ENCODE measurements at regions not wholly inside any gene's neighbourhood (a gene's known extent, or its start where the extent isn't known, plus 50 kb on each side); places are given as distances from the start of the nearest gene placed in this dataset.

GRCh38 chr12:71306808-71307207 is 132.8 kb upstream of the LGR5 start:
- H3K4me1 ChIP-seq (ENCODE audit: control insufficient read depth, extremely low read depth, insufficient read depth, low read length) = no peaks in the 10 kb centered on the region
- no peak overlapping the region for H3K9ac ChIP-seq (ENCODE audit: insufficient read depth, low read length)
- no peaks in the 10 kb centered on the region for H3K36me3 ChIP-seq (ENCODE audit: control insufficient read depth, insufficient read depth, low read length)
- H4K20me1 ChIP-seq (ENCODE audit: control insufficient read depth, extremely low read depth, insufficient read depth, low read length) = no peaks in the 10 kb centered on the region
- no peak for DNase-seq (ENCODE audit: low read depth in 2 of 2)
- no peaks in the 10 kb centered on the region for H3K27me3 ChIP-seq (ENCODE audit: control insufficient read depth, insufficient read depth, low read length)
- H2AFZ ChIP-seq (ENCODE audit: low read length) = no peak overlapping the region
- H3K27ac ChIP-seq (ENCODE audit: insufficient read depth, low read length) = no peak overlapping the region
- H3K4me2 ChIP-seq (ENCODE audit: extremely low read depth, insufficient read depth, low read length) = no peak overlapping the region
- H3K9me3 ChIP-seq (ENCODE audit: control insufficient read depth, insufficient read depth, low read depth, low read length) = no peaks in the 10 kb centered on the region
- no peaks in the 10 kb centered on the region for H3K79me2 ChIP-seq (ENCODE audit: control insufficient read depth, insufficient read depth, low read length)
- no peak overlapping the region for H3K4me3 ChIP-seq (replicated peaks in 1 of 4; ENCODE audit: control extremely low read depth in 1 of 4, insufficient read depth in 1 of 4, low read depth in 3 of 4, low read length in 4 of 4)
- TF ChIP-seq CTCF (conservative IDR thresholded peaks at IDR 0.05 in 1 of 2, IDR thresholded peaks at IDR 0.05 in 1 of 2; ENCODE audit: low read depth in 1 of 2, low read length in 2 of 2) (no peak), EZH2 (IDR thresholded peaks at IDR 0.05; ENCODE audit: low read length, missing control alignments) (no peak)

- no peak overlapping the region for H3K4me2 ChIP-seq (ENCODE audit: extremely low read depth, insufficient read depth, low read length)
- H4K20me1 ChIP-seq (ENCODE audit: control insufficient read depth, extremely low read depth, insufficient read depth, low read length) = no peaks in the 10 kb centered on the region
- H3K27ac ChIP-seq (ENCODE audit: insufficient read depth, low read length) = no peak overlapping the region
- no peaks in the 10 kb centered on the region for H3K4me1 ChIP-seq (ENCODE audit: control insufficient read depth, extremely low read depth, insufficient read depth, low read length)
- H3K27me3 ChIP-seq (ENCODE audit: control insufficient read depth, insufficient read depth, low read length) = no peaks in the 10 kb centered on the region
- H3K9ac ChIP-seq (ENCODE audit: insufficient read depth, low read length) = no peak overlapping the region
- no peak for DNase-seq (ENCODE audit: low read depth in 2 of 2)
- H3K9me3 ChIP-seq (ENCODE audit: control insufficient read depth, insufficient read depth, low read depth, low read length) = no peaks in the 10 kb centered on the region
- no peak overlapping the region for H3K4me3 ChIP-seq (replicated peaks in 1 of 4; ENCODE audit: control extremely low read depth in 1 of 4, insufficient read depth in 1 of 4, low read depth in 3 of 4, low read length in 4 of 4)
- no peaks in the 10 kb centered on the region for H3K79me2 ChIP-seq (ENCODE audit: control insufficient read depth, insufficient read depth, low read length)
- no peaks in the 10 kb centered on the region for H3K36me3 ChIP-seq (ENCODE audit: control insufficient read depth, insufficient read depth, low read length)
- no peak overlapping the region for H2AFZ ChIP-seq (ENCODE audit: low read length)
- TF ChIP-seq EZH2 (IDR thresholded peaks at IDR 0.05; ENCODE audit: low read length, missing control alignments) (no peak), CTCF (conservative IDR thresholded peaks at IDR 0.05 in 1 of 2, IDR thresholded peaks at IDR 0.05 in 1 of 2; ENCODE audit: low read depth in 1 of 2, low read length in 2 of 2) (no peak)
These were observed 135.3 kb upstream of the LGR5 start for GRCh38 chr12:71304306-71304705.

- Histone ChIP-seq H3K79me2 (ENCODE audit: control insufficient read depth, insufficient read depth, low read length) (no peaks in the 10 kb centered on the region), H3K9me3 (ENCODE audit: control insufficient read depth, insufficient read depth, low read depth, low read length) (no peaks in the 10 kb centered on the region), H3K4me2 (ENCODE audit: extremely low read depth, insufficient read depth, low read length) (no peak overlapping the region), H2AFZ (ENCODE audit: low read length) (no peak overlapping the region), H3K36me3 (ENCODE audit: control insufficient read depth, insufficient read depth, low read length) (no peaks in the 10 kb centered on the region), H3K4me1 (ENCODE audit: control insufficient read depth, extremely low read depth, insufficient read depth, low read length) (no peaks in the 10 kb centered on the region), H3K9ac (ENCODE audit: insufficient read depth, low read length) (no peak overlapping the region), H3K4me3 (replicated peaks in 1 of 4; ENCODE audit: control extremely low read depth in 1 of 4, insufficient read depth in 1 of 4, low read depth in 3 of 4, low read length in 4 of 4) (no peak overlapping the region), H3K27ac (ENCODE audit: insufficient read depth, low read length) (no peak overlapping the region), H4K20me1 (ENCODE audit: control insufficient read depth, extremely low read depth, insufficient read depth, low read length) (no peaks in the 10 kb centered on the region), H3K27me3 (ENCODE audit: control insufficient read depth, insufficient read depth, low read length) (no peaks in the 10 kb centered on the region)
- TF ChIP-seq CTCF (conservative IDR thresholded peaks at IDR 0.05 in 1 of 2, IDR thresholded peaks at IDR 0.05 in 1 of 2; ENCODE audit: low read depth in 1 of 2, low read length in 2 of 2) = no peak
- no peak for TF ChIP-seq EZH2 (IDR thresholded peaks at IDR 0.05; ENCODE audit: low read length, missing control alignments)
- DNase-seq (ENCODE audit: low read depth in 2 of 2) = peak; percentile 39 to 67
These were observed 136.4 kb upstream of the LGR5 start for GRCh38 chr12:71303199-71303598.

Measured in fibroblast of lung (primary cell).